ENCODE measurements at regions not wholly inside any gene's neighbourhood (a gene's known extent, or its start where the extent isn't known, plus 50 kb on each side); places are given as distances from the start of the nearest gene placed in this dataset.

- DNase-seq: no peak
- intact Hi-C loops (cut with DNase I): no loop called here
Observed at GRCh38 chr12:24246934-24247333, 297.5 kb upstream of the SOX5 start.

- DNase-seq: no peak
- intact Hi-C loops (cut with DNase I): no loop called here
Observed at GRCh38 chr12:24246376-24246775, 296.9 kb upstream of the SOX5 start.

DNA sequence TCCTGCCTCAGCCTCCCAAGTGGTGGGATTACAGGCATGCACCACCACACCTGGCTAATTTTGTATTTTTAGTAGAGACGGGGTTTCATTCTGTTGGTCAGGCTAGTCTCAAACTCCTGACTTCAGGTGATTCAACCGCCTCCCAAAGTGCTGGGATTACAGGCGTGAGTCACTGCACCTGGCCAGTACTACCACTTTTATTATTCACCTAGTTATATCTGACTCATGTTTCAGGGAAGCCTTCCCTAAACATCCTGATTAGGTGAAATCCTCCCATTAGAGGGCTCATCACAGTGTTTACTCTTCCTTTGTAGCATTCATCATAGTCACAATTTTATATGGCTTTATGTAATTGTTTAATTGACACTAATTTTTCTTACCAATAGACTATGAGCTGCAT lies 295.3 kb upstream of the SOX5 start:
- no peak for DNase-seq
- intact Hi-C loops (cut with DNase I): no loop called here

DNA sequence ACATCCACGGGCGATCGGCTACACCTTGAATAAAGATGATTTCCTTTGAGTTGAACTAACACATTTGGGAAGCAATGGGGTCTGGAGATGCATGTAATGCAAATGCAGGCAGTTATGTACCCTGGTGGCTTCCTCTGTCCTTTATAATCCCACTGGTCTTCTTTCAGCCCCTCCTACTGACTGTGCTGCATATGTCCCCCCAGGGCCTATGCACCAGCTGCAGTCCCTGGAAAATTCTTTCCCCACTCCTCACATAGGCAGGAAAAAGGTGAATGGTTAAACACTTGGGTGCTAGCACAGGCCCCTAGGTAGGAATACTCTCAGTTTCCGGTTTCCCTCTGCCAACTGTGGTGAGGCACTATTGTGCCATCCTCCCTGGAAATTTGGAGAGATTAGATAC lies 294.8 kb upstream of the SOX5 start:
- intact Hi-C loops (cut with DNase I): no loop called here
- DNase-seq: no peak

- intact Hi-C loops (cut with DNase I): no loop called here
- no peak for DNase-seq
Observed at GRCh38 chr12:24240707-24241106, 291.2 kb upstream of the SOX5 start.

- no peak for DNase-seq
- intact Hi-C loops (cut with DNase I): no loop called here
Observed at GRCh38 chr12:24233519-24234246, 284.2 kb upstream of the SOX5 start.

- DNase-seq: no peak
- intact Hi-C loops (cut with DNase I): no loop called here
Observed at GRCh38 chr12:24232531-24232930, 283.1 kb upstream of the SOX5 start.

DNA sequence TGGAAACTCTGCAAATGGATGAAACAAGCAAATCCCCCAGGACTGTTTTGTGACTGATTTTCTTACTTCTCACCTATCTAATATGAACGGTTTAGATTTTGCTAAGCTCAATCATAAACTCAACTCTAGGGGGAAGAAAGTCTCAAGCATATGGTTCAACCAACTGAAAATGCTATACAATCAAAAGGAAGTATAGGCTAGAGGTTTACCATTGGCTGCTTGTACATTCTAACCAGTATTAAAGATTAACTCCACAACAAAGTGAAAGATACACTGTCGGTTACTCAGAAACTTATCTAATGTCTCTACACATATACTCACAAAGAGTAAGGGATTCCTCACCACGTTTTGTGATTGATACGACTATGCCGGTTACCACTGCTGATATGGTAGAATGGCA lies 281.8 kb upstream of the SOX5 start:
- DNase-seq: no peak
- intact Hi-C loops (cut with DNase I): no loop called here

- DNase-seq: no peak
Observed at GRCh38 chr12:24230061-24230701, 280.7 kb upstream of the SOX5 start.

DNA sequence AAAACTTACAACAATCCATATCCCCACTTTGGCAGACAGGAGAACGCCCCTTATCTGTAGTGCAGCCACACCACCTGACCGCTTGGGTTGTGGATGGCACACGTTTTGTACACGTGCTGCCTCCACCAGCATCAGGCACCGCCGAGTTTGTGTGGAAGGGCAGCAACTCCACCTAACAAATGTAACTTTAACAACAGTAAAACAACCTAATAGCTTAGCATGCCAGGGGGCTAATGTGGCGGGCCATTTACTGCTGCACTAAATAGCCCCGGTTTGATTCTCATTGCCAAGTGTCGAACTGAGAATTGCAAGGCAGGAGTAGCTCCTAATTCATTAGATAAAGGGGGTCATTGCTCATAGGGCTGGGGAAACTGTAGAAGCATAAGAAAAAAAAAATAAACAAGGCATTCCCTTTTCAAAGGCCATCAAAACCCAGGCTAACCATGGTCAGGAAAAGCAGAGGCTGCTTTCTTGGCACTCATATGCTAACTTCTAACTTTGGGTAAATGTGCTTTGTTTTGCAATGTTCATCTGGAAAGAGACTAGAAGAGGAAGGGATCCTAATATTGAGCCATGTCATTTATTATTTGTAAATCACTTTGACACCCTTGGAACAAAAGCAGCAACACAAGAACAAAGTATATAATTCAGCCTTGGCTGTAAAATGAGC lies 279.7 kb upstream of the SOX5 start:
- intact Hi-C loops (cut with DNase I): no loop called here
- peak in 1 of 10 donors; percentile 12 for DNase-seq

More at GRCh38 chr12:24230061-24230701, 280.7 kb upstream of the SOX5 start:
- intact Hi-C loops (cut with DNase I): no loop called here

DNA sequence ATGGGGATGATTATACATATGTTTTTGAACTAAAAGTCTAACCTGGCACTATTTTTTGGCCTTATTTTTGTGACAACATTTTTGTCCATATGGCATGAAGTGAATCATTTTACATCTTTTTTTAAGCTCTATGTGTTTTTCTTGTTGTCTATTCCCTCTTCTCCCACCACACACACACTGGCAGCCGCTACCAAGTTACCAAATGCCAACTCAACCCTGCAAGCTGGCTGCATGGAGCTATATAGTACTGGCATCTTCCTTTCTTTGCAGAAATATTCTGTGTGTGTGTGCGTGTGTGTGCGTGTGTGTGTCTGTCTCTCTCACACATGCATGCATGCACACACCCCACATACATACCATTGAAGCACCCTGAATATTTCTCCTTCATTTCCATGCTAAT lies 278.9 kb upstream of the SOX5 start:
- intact Hi-C loops (cut with DNase I): no loop called here
- DNase-seq: peak in 8 of 10 donors; percentile 36 to 91 (median 54)

DNA sequence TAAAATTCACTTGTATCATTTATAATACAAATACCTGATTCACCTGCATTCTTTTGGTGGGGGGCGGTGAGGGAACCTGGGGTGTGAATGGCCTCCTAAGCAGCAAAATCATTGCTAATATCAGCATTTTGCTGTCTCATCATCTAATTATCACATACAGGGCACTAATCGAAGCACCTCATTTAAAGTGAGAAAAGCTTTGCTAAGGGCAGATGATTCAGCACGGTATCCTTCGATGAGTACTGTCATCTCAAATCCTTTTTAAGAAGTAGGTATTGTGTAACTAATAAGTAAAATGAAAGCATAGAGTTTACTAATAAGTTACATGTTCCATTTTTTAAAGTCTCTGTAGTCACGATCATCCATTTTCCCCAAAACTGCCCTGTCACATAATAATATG lies 278.1 kb upstream of the SOX5 start:
- DNase-seq: no peak
- intact Hi-C loops (cut with DNase I): no loop called here

GRCh38 chr12:24226745-24227350 lies 277.4 kb upstream of the SOX5 start:
- DNase-seq: peak in 1 of 10 donors; percentile 23
- intact Hi-C loops (cut with DNase I): no loop called here

GRCh38 chr12:24224401-24224800 lies 274.9 kb upstream of the SOX5 start:
- DNase-seq: no peak
- intact Hi-C loops (cut with DNase I): no loop called here

DNA sequence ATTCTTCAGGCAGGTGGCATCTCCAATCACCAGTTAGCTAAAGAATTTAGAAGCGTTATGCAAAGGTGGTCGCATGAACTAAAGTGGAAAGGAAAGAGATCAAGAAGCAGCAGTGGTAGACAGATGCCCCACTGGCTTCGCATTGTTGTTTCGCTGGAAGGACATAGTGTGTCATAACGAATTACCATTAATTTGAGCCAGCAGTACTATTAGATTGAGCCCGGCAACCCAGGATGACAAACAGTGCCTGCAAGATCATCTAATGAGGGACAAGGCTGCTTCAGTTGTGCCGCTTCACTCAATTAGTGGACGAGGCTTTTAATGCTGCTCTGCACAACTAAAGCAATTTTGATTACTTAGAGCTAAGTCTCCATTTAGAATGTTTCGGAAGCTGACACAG lies 274.5 kb upstream of the SOX5 start:
- intact Hi-C loops (cut with DNase I): no loop called here
- no peak for DNase-seq

DNA sequence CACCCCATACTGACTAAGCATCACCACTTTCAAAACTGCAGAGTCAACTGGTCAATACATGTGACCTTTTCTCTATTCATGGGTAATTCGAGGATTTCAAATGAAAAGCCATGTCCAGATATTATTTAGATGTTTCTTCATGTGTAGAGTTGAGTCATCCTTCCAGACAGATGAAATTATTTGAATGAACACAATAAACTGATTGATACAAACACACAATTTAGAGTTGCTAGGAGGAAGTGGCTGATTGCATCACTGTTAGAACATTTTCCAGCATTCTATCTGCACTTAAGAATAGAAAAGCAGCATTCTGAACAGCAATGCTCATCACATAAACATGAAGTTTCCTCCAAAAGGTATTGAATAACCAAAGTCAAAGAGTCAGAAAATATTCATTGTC lies 273.5 kb upstream of the SOX5 start:
- intact Hi-C loops (cut with DNase I): no loop called here
- DNase-seq: no peak

DNA sequence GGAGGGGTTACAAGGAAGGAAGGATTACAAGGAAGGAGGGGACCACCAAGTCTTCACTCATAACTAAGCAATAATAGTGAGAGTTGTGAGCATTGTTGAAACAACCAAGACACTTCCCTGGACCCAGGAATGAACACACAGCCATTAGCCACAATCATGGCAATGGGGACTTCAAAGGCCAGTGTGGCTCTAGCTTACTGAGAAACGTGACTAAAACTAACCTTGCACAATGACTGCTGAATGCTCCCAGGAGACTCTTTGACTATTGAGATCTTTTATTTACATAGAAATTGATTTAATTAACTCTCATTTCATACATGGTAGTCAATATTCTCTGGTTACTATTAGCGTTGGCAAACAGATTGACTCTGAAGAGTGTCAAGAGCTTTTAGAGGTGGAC lies 263.0 kb upstream of the SOX5 start:
- no peak for DNase-seq
- intact Hi-C loops (cut with DNase I): no loop called here

GRCh38 chr12:24206621-24207020 lies 257.2 kb upstream of the SOX5 start:
- no peak for DNase-seq
- intact Hi-C loops (cut with DNase I): no loop called here

GRCh38 chr12:24201258-24201970 lies 251.9 kb upstream of the SOX5 start:
- intact Hi-C loops (cut with DNase I): no loop called here
- no peak for DNase-seq

DNA sequence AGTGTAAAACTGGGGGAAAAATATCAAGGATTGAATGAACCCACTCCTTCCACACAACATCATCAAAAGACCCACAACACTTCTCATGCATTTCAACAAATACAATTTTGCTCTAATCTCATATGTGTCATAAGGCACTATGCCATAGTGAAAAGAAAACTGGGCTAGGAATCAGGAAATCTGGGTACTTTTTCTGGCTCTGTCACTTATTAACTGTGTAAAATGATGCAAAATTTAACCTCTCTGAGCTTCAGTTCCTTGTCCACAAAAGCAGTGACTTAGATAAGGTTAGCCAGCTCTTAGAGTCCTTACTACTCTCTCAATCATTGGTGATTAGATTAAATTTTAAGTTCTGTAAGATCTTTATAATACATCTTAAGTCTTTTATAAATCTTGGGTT lies 250.5 kb upstream of the SOX5 start:
- intact Hi-C loops (cut with DNase I): no loop called here

More for the DNA sequence above, 250.5 kb upstream of the SOX5 start:
- no peak for DNase-seq
